ENCODE measurements at regions not wholly inside any gene's neighbourhood (a gene's known extent, or its start where the extent isn't known, plus 50 kb on each side); places are given as distances from the start of the nearest gene placed in this dataset.

DNA sequence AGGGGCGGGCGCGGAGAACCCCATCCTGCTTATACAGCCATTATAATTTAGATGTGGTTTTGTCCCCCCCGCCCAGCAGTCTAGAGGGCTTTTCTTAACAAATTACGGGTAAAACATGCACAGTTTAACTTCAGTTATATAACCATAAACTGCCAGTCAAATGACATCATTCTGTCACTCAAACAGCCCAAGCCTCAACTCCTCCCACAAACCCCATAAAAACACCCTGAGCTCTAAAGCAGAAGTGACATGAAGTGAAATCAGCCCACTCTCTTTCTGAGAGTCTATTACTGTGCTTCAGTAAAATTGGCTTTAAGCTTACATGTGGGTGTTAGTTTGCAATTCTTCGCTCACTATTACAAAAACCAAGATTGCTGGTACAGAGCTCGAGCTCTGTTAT lies 705.1 kb upstream of the GCFC2 start:
- TF ChIP-seq, protein P1, sequence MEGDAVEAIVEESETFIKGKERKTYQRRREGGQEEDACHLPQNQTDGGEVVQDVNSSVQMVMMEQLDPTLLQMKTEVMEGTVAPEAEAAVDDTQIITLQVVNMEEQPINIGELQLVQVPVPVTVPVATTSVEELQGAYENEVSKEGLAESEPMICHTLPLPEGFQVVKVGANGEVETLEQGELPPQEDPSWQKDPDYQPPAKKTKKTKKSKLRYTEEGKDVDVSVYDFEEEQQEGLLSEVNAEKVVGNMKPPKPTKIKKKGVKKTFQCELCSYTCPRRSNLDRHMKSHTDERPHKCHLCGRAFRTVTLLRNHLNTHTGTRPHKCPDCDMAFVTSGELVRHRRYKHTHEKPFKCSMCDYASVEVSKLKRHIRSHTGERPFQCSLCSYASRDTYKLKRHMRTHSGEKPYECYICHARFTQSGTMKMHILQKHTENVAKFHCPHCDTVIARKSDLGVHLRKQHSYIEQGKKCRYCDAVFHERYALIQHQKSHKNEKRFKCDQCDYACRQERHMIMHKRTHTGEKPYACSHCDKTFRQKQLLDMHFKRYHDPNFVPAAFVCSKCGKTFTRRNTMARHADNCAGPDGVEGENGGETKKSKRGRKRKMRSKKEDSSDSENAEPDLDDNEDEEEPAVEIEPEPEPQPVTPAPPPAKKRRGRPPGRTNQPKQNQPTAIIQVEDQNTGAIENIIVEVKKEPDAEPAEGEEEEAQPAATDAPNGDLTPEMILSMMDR (conservative IDR thresholded peaks at IDR 0.05; ENCODE audit: low read depth, low read length), result no peak
- DNase-seq (ENCODE audit: low read depth), result no peak
- H3K4me3 ChIP-seq (ENCODE audit: low read depth, low read length), result no peak overlapping the region

DNA sequence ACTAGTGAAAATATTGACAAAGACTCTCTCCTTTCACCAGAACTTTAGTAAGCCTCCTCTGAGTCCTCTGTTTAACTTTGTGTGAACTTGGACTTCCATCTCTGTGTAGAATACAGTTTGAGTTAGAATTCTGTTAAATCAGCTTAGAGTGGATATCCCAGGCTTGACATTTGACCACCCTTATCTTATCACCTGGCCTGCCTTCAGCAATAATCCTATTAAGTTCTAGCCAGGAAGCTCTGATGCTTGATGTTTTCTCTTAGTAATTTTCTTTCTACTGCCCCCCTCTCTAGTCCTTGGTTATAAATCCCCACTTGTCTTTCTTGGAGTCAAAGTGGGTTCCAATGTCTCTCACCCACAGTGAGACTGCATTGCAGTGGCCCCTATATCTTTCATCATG lies 702.7 kb upstream of the GCFC2 start:
- TF ChIP-seq, protein P1 (conservative IDR thresholded peaks at IDR 0.05; ENCODE audit: low read depth, low read length), result no peak
- no peak for DNase-seq (ENCODE audit: low read depth)
- H3K4me3 ChIP-seq (ENCODE audit: low read depth, low read length), result no peak overlapping the region

DNA sequence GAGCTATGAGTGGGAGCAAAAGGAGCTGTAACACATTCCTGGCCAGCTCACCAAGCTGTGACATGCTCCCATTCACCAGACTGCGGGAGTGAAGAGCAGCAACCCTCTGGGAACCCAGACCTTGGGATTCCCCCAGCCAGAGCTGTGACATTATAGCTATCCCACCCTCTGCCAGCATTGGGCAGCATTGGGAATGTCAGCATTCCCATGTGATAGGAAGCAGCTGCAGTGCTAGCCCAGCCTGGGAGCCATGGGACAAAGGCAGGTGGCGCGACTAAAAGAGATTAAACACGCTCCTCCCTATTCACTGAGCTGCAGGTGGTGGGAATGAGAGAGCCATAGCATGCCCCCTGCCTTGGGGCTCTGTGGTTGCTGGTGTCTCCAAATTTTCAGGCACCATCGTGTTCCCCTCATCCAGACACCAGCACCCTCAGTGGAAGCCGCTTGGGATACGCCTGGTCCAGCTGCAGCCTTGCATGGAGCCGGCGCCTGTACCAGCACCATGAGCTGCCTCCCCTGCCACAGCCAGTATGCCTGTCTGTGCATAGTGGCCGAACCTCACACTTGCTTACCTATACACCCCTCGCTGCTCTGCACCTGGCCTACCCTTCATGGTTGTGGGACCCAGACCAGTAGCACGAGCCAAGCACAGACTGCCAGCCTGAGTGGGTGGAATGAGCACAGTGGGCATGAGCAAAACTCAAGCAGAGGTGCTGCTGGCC lies 695.6 kb upstream of the GCFC2 start:
- TF ChIP-seq, protein P1 (conservative IDR thresholded peaks at IDR 0.05; ENCODE audit: low read depth, low read length), result no peak

DNA sequence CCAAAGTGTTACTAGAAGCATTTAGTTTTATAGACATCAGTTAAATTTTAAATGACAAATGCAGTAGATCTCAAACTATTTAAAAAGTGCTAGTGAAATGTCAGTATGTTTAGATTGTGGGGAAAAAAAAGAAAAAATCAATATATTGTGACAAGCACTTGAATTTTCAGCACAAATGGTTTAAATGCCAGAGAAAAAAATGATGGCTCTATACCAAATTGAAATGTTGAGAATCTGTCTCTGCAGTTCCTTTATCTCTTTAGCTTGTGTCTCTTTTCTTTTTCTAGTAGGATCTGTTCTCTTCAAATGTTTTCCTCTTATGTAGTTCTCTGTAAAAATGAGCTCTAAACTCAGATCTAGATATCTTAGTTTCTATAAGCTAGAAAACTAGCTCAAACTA lies 682.6 kb upstream of the GCFC2 start:
- TF ChIP-seq, protein P1 (conservative IDR thresholded peaks at IDR 0.05; ENCODE audit: low read depth, low read length), result no peak
- H3K4me3 ChIP-seq (ENCODE audit: low read depth, low read length), result no peak overlapping the region
- no peak for DNase-seq (ENCODE audit: low read depth)

More for the DNA sequence above, 695.6 kb upstream of the GCFC2 start:
- DNase-seq (ENCODE audit: low read depth), result no peak
- no peak overlapping the region for H3K4me3 ChIP-seq (ENCODE audit: low read depth, low read length)

DNA sequence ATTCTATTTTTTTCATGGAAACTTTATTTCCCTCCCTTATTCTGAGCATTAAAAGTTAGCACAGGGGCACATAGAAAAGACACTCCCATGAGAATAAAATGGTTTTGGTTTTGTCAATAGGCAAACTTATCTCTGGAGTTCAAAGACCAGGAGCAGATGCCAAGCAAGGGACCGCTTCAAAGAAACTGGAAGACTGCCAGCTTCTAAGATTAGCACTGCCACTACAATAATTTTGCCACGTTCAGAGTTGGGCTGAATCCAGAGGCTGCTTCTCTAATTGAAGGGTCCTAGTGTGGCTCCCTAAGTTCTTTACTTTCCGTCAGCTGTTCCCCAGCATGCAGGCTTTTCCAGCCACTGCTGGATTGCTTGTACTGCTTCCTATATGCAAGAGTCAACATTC lies 681.0 kb upstream of the GCFC2 start:
- H3K4me3 ChIP-seq (ENCODE audit: low read depth, low read length), result no peak overlapping the region
- DNase-seq (ENCODE audit: low read depth), result no peak
- TF ChIP-seq, protein P1 (conservative IDR thresholded peaks at IDR 0.05; ENCODE audit: low read depth, low read length), result no peak

DNA sequence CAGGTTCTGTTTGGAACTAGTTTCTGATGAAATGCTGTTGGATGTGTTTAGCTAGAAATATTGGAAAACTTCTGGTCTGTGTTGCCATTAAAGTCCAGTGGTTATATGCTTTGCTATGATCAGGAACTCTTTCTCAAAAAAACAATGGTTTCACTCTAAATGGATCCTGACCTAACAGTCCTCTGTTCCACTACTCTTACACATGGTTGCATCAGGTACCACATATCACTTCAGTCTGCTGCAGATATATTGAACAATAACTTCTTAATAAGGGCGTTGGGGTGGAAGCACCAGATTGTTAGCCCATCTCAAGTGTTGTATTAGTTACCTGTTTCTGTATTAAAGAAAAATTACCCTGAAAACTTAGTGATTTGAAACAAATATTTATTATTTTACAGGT lies 676.6 kb upstream of the GCFC2 start:
- TF ChIP-seq, protein P1 (conservative IDR thresholded peaks at IDR 0.05; ENCODE audit: low read depth, low read length), result no peak
- H3K4me3 ChIP-seq (ENCODE audit: low read depth, low read length), result no peak overlapping the region
- no peak for DNase-seq (ENCODE audit: low read depth)

DNA sequence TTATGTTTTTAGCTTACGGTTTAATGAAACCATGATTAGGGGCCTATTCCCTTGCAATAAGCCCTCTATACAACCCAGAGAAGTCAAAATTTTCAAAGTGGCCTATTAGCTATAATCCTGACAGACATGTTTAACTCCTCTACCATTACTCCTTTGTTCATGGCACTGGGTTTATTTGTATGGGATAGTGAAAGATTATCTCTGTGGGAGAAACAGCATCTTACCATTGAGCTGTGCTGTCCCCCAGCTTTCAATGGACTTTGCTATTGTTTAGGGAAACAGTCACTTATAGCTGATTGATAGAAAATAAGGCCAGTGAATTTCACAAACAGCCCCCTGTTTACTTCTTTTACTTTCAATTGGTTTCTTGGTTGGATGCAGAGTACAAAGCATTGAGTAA lies 675.2 kb upstream of the GCFC2 start:
- no peak overlapping the region for H3K4me3 ChIP-seq (ENCODE audit: low read depth, low read length)
- no peak for DNase-seq (ENCODE audit: low read depth)
- TF ChIP-seq, protein P1 (conservative IDR thresholded peaks at IDR 0.05; ENCODE audit: low read depth, low read length), result no peak
